HepG2 (cell line): ENCODE measurements at regions not wholly inside any gene's neighbourhood (a gene's known extent, or its start where the extent isn't known, plus 50 kb on each side); places are given as distances from the start of the nearest gene placed in this dataset.

Experiments used
- ATAC-seq: fragments of 200-7000 bp; cut with Tn5 transposase; 3 replicates; pipeline ENCODE4 v1.9.1; 2020; ENCODE audit warnings: mild to moderate bottlenecking, moderate library complexity
- BruUV-seq: library from RNA; stranded (reverse); fragments of 400-500 nt; replicated peaks from 2 replicates; lab custom pipeline; 2021; lab: Mats Ljungman, UMichigan
- CTCF ChIA-PET: fragments of 300-600 bp; formaldehyde crosslinking; extraction: SDS; loops from one replicate; lab custom pipeline; 2021; ENCODE audit warnings: low total read pairs, inconsistent platforms, low intra/inter-chr PET ratio; lab: Yijun Ruan, JAX
- POLR2A ChIA-PET: fragments of 350-600 bp; sonication (Branson Sonifier 250); formaldehyde crosslinking; loops from one replicate; lab custom pipeline; 2020; ENCODE audit warnings: antibody characterized with exemption, inconsistent platforms; lab: Yijun Ruan, JAX
- DNase-seq: peaks from one replicate; pipeline ENCODE4 v3.0.0-alpha.2; 2015; ENCODE audit warnings: low spot score
- FAIRE-seq: peaks from 3 replicates; lab custom pipeline; 2011; peaks lifted over from hg19 to GRCh38; lab: Jason Lieb, UNC
- H2AFZ ChIP-seq: one replicate; pipeline ENCODE4 v1.6.1; 2011; ENCODE audit warnings: low read length, inconsistent platforms
- H3K27ac ChIP-seq: fragments of 300-600 bp; 3 replicates; pipeline ENCODE4 v1.8.0; 2011; ENCODE audit warnings: mixed run types, mild to moderate bottlenecking, mixed read lengths, low read length, inconsistent platforms; ENCODE audit not compliant: insufficient read depth; ENCODE audit errors: extremely low read length
- H3K27me3 ChIP-seq, 2 experiments: fragments of 200-600 bp in 1 of 2; 2 replicates in 1 of 2; 3 replicates in 1 of 2; pipeline versions ENCODE4 v1.6.0 to v1.8.0; 2011; ENCODE audit warnings: low read length in 2 of 2, mild to moderate bottlenecking in 2 of 2, moderate library complexity in 2 of 2, inconsistent platforms in 1 of 2; ENCODE audit not compliant: insufficient read depth in 2 of 2, control insufficient read depth in 1 of 2
- H3K36me3 ChIP-seq, 2 experiments: fragments of 200-600 bp in 1 of 2; replicated peaks in 1 of 2; 2 replicates in 1 of 2; 3 replicates in 1 of 2; pipeline versions ENCODE4 v1.5.1 to v1.8.0; 2011; ENCODE audit warnings: low read length in 2 of 2, inconsistent platforms in 1 of 2; ENCODE audit not compliant: insufficient read depth in 2 of 2, control insufficient read depth in 1 of 2
- H3K4me1 ChIP-seq: 2 replicates; pipeline ENCODE4 v1.5.1; 2012; ENCODE audit warnings: low read length, inconsistent platforms; ENCODE audit not compliant: insufficient read depth
- H3K4me2 ChIP-seq: 2 replicates; pipeline ENCODE4 v1.6.0; 2011; ENCODE audit warnings: low read depth, low read length, inconsistent platforms
- H3K4me3 ChIP-seq, 3 experiments: fragments of 200-600 bp in 1 of 3; sonication (generic), shearing (Covaris generic) in 1 of 3; replicated peaks in 1 of 3; 2 replicates each; pipeline ENCODE4 v1.5.1; 2011 to 2016; ENCODE audit warnings: low read length in 3 of 3, inconsistent platforms in 2 of 3, low read depth in 2 of 3, mild to moderate bottlenecking in 2 of 3, control low read depth in 1 of 3, mixed read lengths in 1 of 3; ENCODE audit not compliant: insufficient read depth in 1 of 3
- H3K79me2 ChIP-seq: one replicate; pipeline ENCODE4 v1.6.1; 2011; ENCODE audit warnings: low read length, inconsistent platforms; ENCODE audit not compliant: insufficient read depth
- H3K9ac ChIP-seq: 2 replicates; pipeline ENCODE4 v1.6.0; 2011; ENCODE audit warnings: mild to moderate bottlenecking, low read depth, low read length, inconsistent platforms; ENCODE audit not compliant: insufficient read depth
- H3K9me3 ChIP-seq: 2 replicates; pipeline ENCODE4 v1.5.1; 2012; ENCODE audit warnings: mild to moderate bottlenecking, low read length
- H4K20me1 ChIP-seq: 2 replicates; pipeline ENCODE4 v1.6.0; 2011; ENCODE audit warnings: inconsistent platforms, mild to moderate bottlenecking, low read length, moderate library complexity; ENCODE audit not compliant: insufficient read depth
- ARID2 ChIP-seq: sonication (generic); formaldehyde crosslinking; IDR thresholded peaks from 2 replicates; pipeline ENCODE4 v1.8.1; 2022; ENCODE audit warnings: mild to moderate bottlenecking, missing genetic modification reagents, borderline replicate concordance
- ATF1 ChIP-seq: IDR thresholded peaks from 2 replicates; pipeline ENCODE4 v1.6.1; 2016; ENCODE audit warnings: mild to moderate bottlenecking, control low read depth
- CCDC6 ChIP-seq: sonication (generic); formaldehyde crosslinking; IDR thresholded peaks from 2 replicates; pipeline ENCODE4 v1.8.1; 2022; ENCODE audit warnings: mild to moderate bottlenecking, missing genetic modification reagents, moderate library complexity
- E2F5 ChIP-seq: sonication (generic); formaldehyde crosslinking; conservative IDR thresholded peaks from 2 replicates; pipeline ENCODE4 v1.4.0; 2020; ENCODE audit warnings: missing genetic modification reagents
- GMEB1 ChIP-seq: sonication (generic); formaldehyde crosslinking; IDR thresholded peaks from 2 replicates; pipeline ENCODE4 v1.5.1; 2020; ENCODE audit warnings: missing genetic modification reagents, mild to moderate bottlenecking, borderline replicate concordance
- GTF2F1 ChIP-seq: fragments of 150-350 bp; IDR thresholded peaks from 2 replicates; pipeline ENCODE4 v1.6.1; 2014; ENCODE audit warnings: low read length
- JUND ChIP-seq: sonication (generic); formaldehyde crosslinking; IDR thresholded peaks from 2 replicates; pipeline ENCODE4 v1.8.0; 2022; ENCODE audit warnings: mild to moderate bottlenecking, missing genetic modification reagents
- KDM4B ChIP-seq: sonication (generic); formaldehyde crosslinking; IDR thresholded peaks from 2 replicates; pipeline ENCODE4 v1.4.0; 2020; ENCODE audit warnings: missing genetic modification reagents
- PHF21A ChIP-seq: sonication (generic); formaldehyde crosslinking; IDR thresholded peaks from 2 replicates; pipeline ENCODE4 v1.5.0; 2020; ENCODE audit warnings: mild to moderate bottlenecking, missing genetic modification reagents
- POLR2AphosphoS5 ChIP-seq: IDR thresholded peaks from 2 replicates; pipeline ENCODE4 v1.6.1; 2012; ENCODE audit warnings: low read depth, low read length
- RBM22 ChIP-seq: fragments of 200-400 bp; formaldehyde crosslinking; optimal IDR thresholded peaks from 2 replicates; pipeline ENCODE3; 2017; ENCODE audit warnings: mild to moderate bottlenecking, low read length, moderate library complexity
- SNAPC5 ChIP-seq: sonication (generic); formaldehyde crosslinking; IDR thresholded peaks from 2 replicates; pipeline ENCODE4 v1.8.1; 2023; ENCODE audit warnings: mild to moderate bottlenecking, missing genetic modification reagents, borderline replicate concordance
- ZBTB2 ChIP-seq: sonication (generic); formaldehyde crosslinking; IDR thresholded peaks from 2 replicates; pipeline ENCODE4 v1.8.0; 2022; ENCODE audit warnings: low read depth, missing genetic modification reagents
- ZNF101 ChIP-seq: sonication (generic); formaldehyde crosslinking; IDR thresholded peaks from 2 replicates; pipeline ENCODE4 v1.4.0; 2020; ENCODE audit warnings: mild to moderate bottlenecking, low read depth, missing genetic modification reagents, borderline replicate concordance
- ZNF274 ChIP-seq: sonication (generic); formaldehyde crosslinking; IDR thresholded peaks from 2 replicates; pipeline ENCODE4 v1.5.1; 2020; ENCODE audit warnings: mild to moderate bottlenecking, missing genetic modification reagents
- ZNF619 ChIP-seq: sonication (generic); formaldehyde crosslinking; IDR thresholded peaks from 2 replicates; pipeline ENCODE4 v1.4.0; 2020; ENCODE audit warnings: mild to moderate bottlenecking, missing genetic modification reagents
- ZNF724P ChIP-seq: sonication (generic); formaldehyde crosslinking; IDR thresholded peaks from 2 replicates; pipeline ENCODE4 v1.8.0; 2022; ENCODE audit warnings: missing genetic modification reagents, borderline replicate concordance
- WGBS: methylation state at CpG from one replicate; pipeline ENCODE4 v1.1.6; 2017; ENCODE audit warnings: low lambda C conversion rate; 5-methylcytosine and 5-hydroxymethylcytosine counted together
- in situ Hi-C: cut with HindIII; loops from 2 replicates; pipeline ENCODE4 v1.10.0; 2017; ENCODE audit warnings: low pct_unique_long_range_greater_than_20kb; ENCODE audit not compliant: extremely low pct_ligation_motif_present
- intact Hi-C: fragments of 100-400 bp; cut with micrococcal nuclease; formaldehyde crosslinking; loops from one replicate; pipeline ENCODE4 v1.10.0; 2022; ENCODE audit not compliant: unreplicated experiment

- H3K4me3 ChIP-seq = no peak overlapping the region
- intact Hi-C loops = no loop called here
- no peaks in the 10 kb centered on the region for H3K9me3 ChIP-seq
- no peaks in the 10 kb centered on the region for H3K4me1 ChIP-seq
- DNase-seq = no peak
- CTCF ChIA-PET = no interaction called here
- no peak overlapping the region for H3K9ac ChIP-seq
- H3K27me3 ChIP-seq = no peaks in the 10 kb centered on the region
- no peak for FAIRE-seq
- in situ Hi-C loops = no loop called here
- no peak for ATAC-seq
- H3K79me2 ChIP-seq = no peaks in the 10 kb centered on the region
- POLR2A ChIA-PET = no interaction called here
- no peaks in the 10 kb centered on the region for H4K20me1 ChIP-seq
- no TSS peak for BruUV-seq
- WGBS = 1% methylated on average over 3 of the region's 3 CpGs
- TF ChIP-seq CCDC6 (CRISPR knock-in tag) (no peak), ZNF274 (no peak), GTF2F1 (no peak), E2F5 (CRISPR knock-in tag) (no peak)
- H3K36me3 ChIP-seq = no peaks in the 10 kb centered on the region
- H2AFZ ChIP-seq = no peak overlapping the region
- H3K27ac ChIP-seq = no peak overlapping the region
- H3K4me2 ChIP-seq = no peak overlapping the region
These were observed 204.4 kb upstream of the ID4 start for GRCh38 chr6:19632786-19633185.

- WGBS = 56% methylated on average over 2 of the region's 2 CpGs
- CTCF ChIA-PET = no interaction called here
- TF ChIP-seq SNAPC5 (no peak), ATF1 (CRISPR knock-in tag) (no peak), ZNF619 (no peak), ARID2 (CRISPR knock-in tag) (no peak), RBM22 (no peak), POLR2AphosphoS5 (no peak), PHF21A (CRISPR knock-in tag) (no peak), KDM4B (CRISPR knock-in tag) (no peak), GMEB1 (no peak), ZNF101 (CRISPR knock-in tag) (no peak), ZBTB2 (CRISPR knock-in tag) (no peak), JUND (CRISPR knock-in tag) (no peak), ZNF724P (no peak)
These were observed 201.4 kb upstream of the ID4 start for GRCh38 chr6:19635728-19636127.

More at GRCh38 chr6:19635728-19636127, 201.4 kb upstream of the ID4 start:
- H3K27me3 ChIP-seq = no peaks in the 10 kb centered on the region
- H3K9me3 ChIP-seq = no peaks in the 10 kb centered on the region
- H3K4me3 ChIP-seq = no peak overlapping the region
- H3K27ac ChIP-seq = no peak overlapping the region
- in situ Hi-C loops (no loop called here), intact Hi-C loops (no loop called here)
- H3K9ac ChIP-seq = no peak overlapping the region
- no peak for FAIRE-seq
- H3K4me2 ChIP-seq = no peak overlapping the region
- no peaks in the 10 kb centered on the region for H4K20me1 ChIP-seq
- BruUV-seq = no TSS peak
- no peaks in the 10 kb centered on the region for H3K4me1 ChIP-seq
- no peak overlapping the region for H2AFZ ChIP-seq
- no peak for ATAC-seq
- POLR2A ChIA-PET = no interaction called here
- DNase-seq = no peak
- H3K36me3 ChIP-seq = no peaks in the 10 kb centered on the region
- no peaks in the 10 kb centered on the region for H3K79me2 ChIP-seq
